PC-9 (cell line): ENCODE measurements at regions not wholly inside any gene's neighbourhood (a gene's known extent, or its start where the extent isn't known, plus 50 kb on each side); places are given as distances from the start of the nearest gene placed in this dataset.

Source experiments
- EZH2 ChIP-seq: fragments of 200-600 bp; sonication (generic); IDR thresholded peaks from 2 replicates; pipeline ENCODE4 v1.8.0; 2017; ENCODE audit warnings: antibody characterized with exemption, low read depth
- TF ChIP-seq, protein P1 (sequence below): fragments of 200-600 bp; sonication (generic); conservative IDR thresholded peaks from 2 replicates; pipeline ENCODE4 v1.6.1; 2017; ENCODE audit warnings: mixed run types, antibody characterized with exemption, mild to moderate bottlenecking, moderate library complexity

DNA sequence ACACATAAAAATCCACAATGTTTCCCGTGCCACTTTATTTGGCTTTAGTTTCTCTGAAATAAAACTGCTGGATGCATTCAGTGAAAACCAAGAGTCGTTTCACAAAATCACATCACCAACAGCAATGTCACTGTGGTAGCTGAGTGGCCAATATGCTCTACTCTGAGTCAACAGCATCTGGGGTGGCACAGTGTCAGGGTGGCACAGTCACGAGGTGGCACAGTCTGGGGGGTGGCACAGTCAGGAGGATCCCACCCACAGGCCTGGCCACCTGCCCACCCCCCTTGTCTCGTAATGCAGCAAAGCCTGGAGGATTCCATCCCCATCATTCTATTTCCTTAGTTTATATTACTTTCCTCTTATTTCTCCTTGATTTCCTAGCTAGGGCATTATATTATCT, 87.0 kb downstream of the ANKRD60 start:
- TF ChIP-seq, protein P1, sequence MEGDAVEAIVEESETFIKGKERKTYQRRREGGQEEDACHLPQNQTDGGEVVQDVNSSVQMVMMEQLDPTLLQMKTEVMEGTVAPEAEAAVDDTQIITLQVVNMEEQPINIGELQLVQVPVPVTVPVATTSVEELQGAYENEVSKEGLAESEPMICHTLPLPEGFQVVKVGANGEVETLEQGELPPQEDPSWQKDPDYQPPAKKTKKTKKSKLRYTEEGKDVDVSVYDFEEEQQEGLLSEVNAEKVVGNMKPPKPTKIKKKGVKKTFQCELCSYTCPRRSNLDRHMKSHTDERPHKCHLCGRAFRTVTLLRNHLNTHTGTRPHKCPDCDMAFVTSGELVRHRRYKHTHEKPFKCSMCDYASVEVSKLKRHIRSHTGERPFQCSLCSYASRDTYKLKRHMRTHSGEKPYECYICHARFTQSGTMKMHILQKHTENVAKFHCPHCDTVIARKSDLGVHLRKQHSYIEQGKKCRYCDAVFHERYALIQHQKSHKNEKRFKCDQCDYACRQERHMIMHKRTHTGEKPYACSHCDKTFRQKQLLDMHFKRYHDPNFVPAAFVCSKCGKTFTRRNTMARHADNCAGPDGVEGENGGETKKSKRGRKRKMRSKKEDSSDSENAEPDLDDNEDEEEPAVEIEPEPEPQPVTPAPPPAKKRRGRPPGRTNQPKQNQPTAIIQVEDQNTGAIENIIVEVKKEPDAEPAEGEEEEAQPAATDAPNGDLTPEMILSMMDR = no peak
- TF ChIP-seq EZH2 = no peak
